Gastroesophageal sphincter (tissue), 3 donors: ENCODE measurements at regions not wholly inside any gene's neighbourhood (a gene's known extent, or its start where the extent isn't known, plus 50 kb on each side); places are given as distances from the start of the nearest gene placed in this dataset.

Source experiments
- CTCF ChIP-seq, 4 experiments: fragments of 200-600 bp in 2 of 4; fragments of 450-650 bp in 2 of 4; sonication (generic) in 1 of 4; IDR thresholded peaks; one replicate each; pipeline ENCODE4 v1.5.1; 2017 to 2019; ENCODE audit warnings: antibody characterized with exemption in 4 of 4, mild to moderate bottlenecking in 2 of 4, moderate library complexity in 2 of 4
- POLR2A ChIP-seq, 2 donors: fragments of 450-650 bp; IDR thresholded peaks; one replicate each; pipeline ENCODE4 v1.6.1; 2017; ENCODE audit warnings: antibody characterized with exemption in 2 of 2, mild to moderate bottlenecking in 2 of 2, moderate library complexity in 1 of 2
- POLR2AphosphoS5 ChIP-seq: sonication (generic); formaldehyde crosslinking; IDR thresholded peaks from one replicate; pipeline ENCODE4 v1.6.1; 2017; ENCODE audit warnings: antibody characterized with exemption

GRCh38 chr1:34427170-34427569 is 250.5 kb downstream of the C1orf94 start:
- TF ChIP-seq POLR2A (IDR thresholded peaks at IDR 0.05) = no peak
- no peak for TF ChIP-seq CTCF (IDR thresholded peaks at IDR 0.05)
- TF ChIP-seq POLR2AphosphoS5 = no peak
